Effector memory CD4-positive, alpha-beta T cell (primary cell): ENCODE measurements at regions not wholly inside any gene's neighbourhood (a gene's known extent, or its start where the extent isn't known, plus 50 kb on each side); places are given as distances from the start of the nearest gene placed in this dataset.

ENCODE experiments used
- DNase-seq, 3 donors: peaks; one replicate each; pipeline ENCODE4 v3.0.0-alpha.2; 2020
- H3K27ac ChIP-seq: 2 replicates; pipeline ENCODE4 v1.7.0; 2013; ENCODE audit warnings: mild to moderate bottlenecking, low read length, moderate library complexity; ENCODE audit not compliant: insufficient read depth, poor library complexity, severe bottlenecking
- H3K27me3 ChIP-seq: replicated peaks from 2 replicates; pipeline ENCODE4 v1.7.0; 2013; ENCODE audit warnings: mild to moderate bottlenecking, low read length; ENCODE audit not compliant: insufficient read depth, control insufficient read depth, poor library complexity, severe bottlenecking
- H3K36me3 ChIP-seq: 2 replicates; pipeline ENCODE4 v1.7.0; 2013; ENCODE audit warnings: mild to moderate bottlenecking, low read length, moderate library complexity; ENCODE audit not compliant: control insufficient read depth, insufficient read depth
- H3K4me1 ChIP-seq: 2 replicates; pipeline ENCODE4 v1.7.0; 2013; ENCODE audit warnings: low read length, mild to moderate bottlenecking; ENCODE audit not compliant: control insufficient read depth, insufficient read depth, poor library complexity, severe bottlenecking
- H3K4me3 ChIP-seq: 2 replicates; pipeline ENCODE4 v1.7.0; 2013; ENCODE audit warnings: low read length, low read depth, mild to moderate bottlenecking; ENCODE audit not compliant: insufficient read depth, poor library complexity, severe bottlenecking
- H3K9me3 ChIP-seq: 2 replicates; pipeline ENCODE4 v1.7.0; 2013; ENCODE audit warnings: mild to moderate bottlenecking, low read length, moderate library complexity; ENCODE audit not compliant: control insufficient read depth

DNA sequence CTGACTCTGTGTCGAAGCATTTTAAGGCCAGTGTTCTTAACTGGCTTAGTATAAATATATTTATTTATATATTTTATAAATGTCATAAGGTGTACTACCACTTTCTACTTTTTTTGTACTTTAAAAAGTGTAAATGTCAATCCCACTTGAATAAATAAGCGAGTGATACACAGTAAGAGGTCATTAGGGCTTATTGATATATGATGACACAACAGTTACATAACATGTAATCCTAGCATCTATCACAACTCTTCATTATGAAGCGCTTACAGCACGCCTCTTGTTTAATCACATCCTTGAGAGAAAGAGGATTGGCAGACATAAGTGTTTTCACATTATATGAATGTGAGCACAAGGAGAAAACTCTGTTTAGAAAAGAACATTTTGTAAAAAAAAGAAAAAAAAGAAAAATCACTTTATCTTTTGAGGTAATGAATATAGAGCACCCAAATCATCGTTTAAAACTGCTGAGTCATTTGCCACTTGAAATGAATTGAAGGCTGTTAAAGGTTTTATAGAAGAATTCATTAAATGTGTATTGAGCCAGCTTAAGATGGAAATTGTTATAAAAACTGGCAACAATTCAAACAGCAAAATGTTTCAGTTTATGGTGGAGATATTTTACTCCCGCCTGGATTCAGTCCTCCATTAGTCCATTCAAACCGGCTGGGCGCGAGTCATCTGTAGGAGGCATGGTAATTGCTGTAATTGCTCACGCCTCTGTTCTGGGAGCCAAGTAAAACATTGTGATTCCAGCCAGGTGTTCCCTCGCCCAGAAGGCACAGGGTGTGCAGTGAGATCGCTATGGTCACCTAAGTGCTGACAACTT lies 627.3 kb upstream of the KIRREL3 start:
- no peaks in the 10 kb centered on the region for H3K36me3 ChIP-seq
- no peak for DNase-seq
- H3K9me3 ChIP-seq = no peaks in the 10 kb centered on the region
- no peak overlapping the region for H3K27ac ChIP-seq
- no peaks in the 10 kb centered on the region for H3K27me3 ChIP-seq
- H3K4me1 ChIP-seq = no peaks in the 10 kb centered on the region
- no peak overlapping the region for H3K4me3 ChIP-seq

DNA sequence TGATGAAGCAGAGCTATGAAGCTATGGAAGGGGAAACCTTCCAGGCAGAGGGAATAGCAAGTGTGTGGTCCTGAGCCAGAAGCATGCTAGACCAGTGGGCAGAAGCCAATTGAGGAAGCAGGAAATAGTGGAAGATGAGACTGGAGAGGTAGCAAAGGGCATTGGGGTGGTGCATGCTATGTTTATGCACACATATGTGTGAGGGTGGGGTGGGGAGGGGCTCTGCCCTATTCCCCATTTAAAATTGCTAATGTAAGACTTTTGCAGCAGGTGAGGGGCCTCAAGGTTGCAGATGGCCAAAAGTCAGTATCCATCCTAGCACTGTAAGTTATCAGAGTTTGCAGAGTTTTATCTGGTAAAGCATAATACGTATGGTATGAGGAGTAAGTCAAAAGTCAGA lies 626.6 kb upstream of the KIRREL3 start:
- Histone ChIP-seq H3K4me1 (no peaks in the 10 kb centered on the region), H3K4me3 (no peak overlapping the region), H3K27me3 (no peaks in the 10 kb centered on the region), H3K36me3 (no peaks in the 10 kb centered on the region), H3K9me3 (no peaks in the 10 kb centered on the region), H3K27ac (no peak overlapping the region)
- DNase-seq = no peak

DNA sequence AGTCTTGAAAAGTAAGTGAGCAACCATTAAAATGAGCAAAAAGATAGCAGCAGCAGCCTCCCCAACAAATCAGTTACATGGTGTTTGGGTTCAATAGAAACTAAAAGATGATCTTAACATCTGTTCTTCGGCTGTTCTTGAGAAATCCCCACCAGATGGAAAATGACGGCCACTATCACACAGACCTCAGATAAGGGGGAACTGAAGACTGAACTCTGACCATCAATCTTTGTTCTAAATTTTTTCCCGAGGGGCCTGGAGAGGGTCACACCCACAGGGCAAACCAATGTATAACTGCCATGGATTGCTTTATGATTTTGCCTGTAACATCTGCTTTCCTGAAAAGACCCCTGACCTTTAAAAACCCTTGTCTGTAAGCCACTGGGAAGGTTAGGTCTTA lies 624.8 kb upstream of the KIRREL3 start:
- Histone ChIP-seq H3K4me3 (no peak overlapping the region), H3K27ac (no peak overlapping the region), H3K9me3 (no peaks in the 10 kb centered on the region), H3K4me1 (no peaks in the 10 kb centered on the region), H3K36me3 (no peaks in the 10 kb centered on the region), H3K27me3 (no peaks in the 10 kb centered on the region)
- DNase-seq = no peak

- no peaks in the 10 kb centered on the region for H3K36me3 ChIP-seq
Observed at GRCh38 chr11:127624306-127624856, 623.8 kb upstream of the KIRREL3 start.

DNA sequence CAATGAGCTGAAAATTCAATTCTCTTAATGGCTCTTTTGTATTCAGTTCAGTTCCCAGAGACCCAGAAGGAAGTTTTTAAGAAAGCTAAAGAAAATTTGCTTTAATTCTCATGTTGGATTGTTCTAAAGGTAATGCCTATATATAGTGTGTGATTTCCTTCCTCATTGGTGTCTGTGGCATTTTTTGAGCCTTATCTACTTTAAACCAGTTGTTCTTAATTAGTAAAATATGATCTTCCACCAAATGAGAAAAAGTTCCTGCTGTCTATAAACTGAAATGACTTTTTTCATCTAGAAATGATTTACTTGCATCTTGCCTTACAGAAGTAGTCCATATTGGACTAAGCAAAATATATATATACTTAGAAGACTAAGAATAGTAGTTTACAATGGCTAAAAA lies 622.1 kb upstream of the KIRREL3 start:
- Histone ChIP-seq H3K27me3 (no peaks in the 10 kb centered on the region), H3K4me1 (no peaks in the 10 kb centered on the region), H3K9me3 (no peaks in the 10 kb centered on the region), H3K27ac (no peak overlapping the region), H3K4me3 (no peak overlapping the region), H3K36me3 (no peaks in the 10 kb centered on the region)
- DNase-seq = no peak

More at GRCh38 chr11:127624306-127624856, 623.8 kb upstream of the KIRREL3 start:
- Histone ChIP-seq H3K9me3 (no peaks in the 10 kb centered on the region), H3K4me1 (no peaks in the 10 kb centered on the region), H3K27me3 (no peaks in the 10 kb centered on the region), H3K27ac (no peak overlapping the region), H3K4me3 (no peak overlapping the region)
- DNase-seq = no peak

- no peak for DNase-seq
- no peaks in the 10 kb centered on the region for H3K4me1 ChIP-seq
- H3K36me3 ChIP-seq = no peaks in the 10 kb centered on the region
- H3K27ac ChIP-seq = no peak overlapping the region
- H3K4me3 ChIP-seq = no peak overlapping the region
- no peaks in the 10 kb centered on the region for H3K27me3 ChIP-seq
- no peaks in the 10 kb centered on the region for H3K9me3 ChIP-seq
Observed at GRCh38 chr11:127620671-127621070, 620.1 kb upstream of the KIRREL3 start.

DNA sequence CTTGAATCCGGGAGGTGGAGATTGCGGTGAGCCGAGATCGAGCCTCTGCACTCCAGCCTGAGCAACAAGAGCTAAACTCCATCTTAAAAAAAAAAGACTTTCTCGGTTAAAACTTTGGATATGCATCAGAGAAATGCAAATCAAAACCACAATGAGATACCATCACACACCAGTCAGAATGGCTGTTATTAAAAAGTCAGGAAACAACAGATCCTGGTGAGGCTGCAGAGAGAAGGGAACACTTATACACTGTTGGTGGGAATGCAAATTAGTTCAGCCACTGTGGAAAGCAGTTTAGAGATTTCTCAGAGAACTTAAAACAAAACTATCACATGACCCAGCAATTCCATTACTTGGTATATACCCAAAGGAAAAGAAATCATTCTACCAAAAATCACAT lies 619.4 kb upstream of the KIRREL3 start:
- Histone ChIP-seq H3K9me3 (no peaks in the 10 kb centered on the region), H3K4me3 (no peak overlapping the region), H3K27me3 (no peaks in the 10 kb centered on the region), H3K27ac (no peak overlapping the region), H3K36me3 (no peaks in the 10 kb centered on the region), H3K4me1 (no peaks in the 10 kb centered on the region)
- no peak for DNase-seq

GRCh38 chr11:127618721-127619120 lies 618.2 kb upstream of the KIRREL3 start:
- Histone ChIP-seq H3K36me3 (no peaks in the 10 kb centered on the region), H3K4me1 (no peaks in the 10 kb centered on the region), H3K27me3 (no peaks in the 10 kb centered on the region), H3K27ac (no peak overlapping the region), H3K4me3 (no peak overlapping the region), H3K9me3 (no peaks in the 10 kb centered on the region)
- no peak for DNase-seq

DNA sequence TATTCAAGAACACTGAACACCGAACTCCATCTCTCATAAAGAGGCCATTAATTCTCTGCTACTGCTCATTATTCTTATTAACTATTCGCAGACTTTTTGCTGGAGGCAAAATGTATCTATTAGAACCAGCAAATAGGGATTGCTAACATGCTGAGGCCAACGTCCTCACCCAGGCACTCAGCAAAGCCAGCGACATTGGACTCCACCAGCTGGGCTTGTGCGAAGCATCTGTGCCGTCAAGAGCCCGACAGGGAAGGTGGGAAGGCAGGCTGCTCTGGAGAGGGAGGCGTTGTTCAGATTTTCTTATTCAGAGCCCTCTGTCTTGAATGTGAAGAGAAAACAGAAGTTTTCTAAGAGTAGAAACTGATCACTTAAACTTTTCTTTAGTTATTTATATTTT lies 615.6 kb upstream of the KIRREL3 start:
- no peaks in the 10 kb centered on the region for H3K9me3 ChIP-seq
- H3K4me3 ChIP-seq = no peak overlapping the region
- H3K27me3 ChIP-seq = no peaks in the 10 kb centered on the region
- H3K27ac ChIP-seq = no peak overlapping the region
- no peaks in the 10 kb centered on the region for H3K4me1 ChIP-seq
- H3K36me3 ChIP-seq = no peaks in the 10 kb centered on the region
- no peak for DNase-seq

DNA sequence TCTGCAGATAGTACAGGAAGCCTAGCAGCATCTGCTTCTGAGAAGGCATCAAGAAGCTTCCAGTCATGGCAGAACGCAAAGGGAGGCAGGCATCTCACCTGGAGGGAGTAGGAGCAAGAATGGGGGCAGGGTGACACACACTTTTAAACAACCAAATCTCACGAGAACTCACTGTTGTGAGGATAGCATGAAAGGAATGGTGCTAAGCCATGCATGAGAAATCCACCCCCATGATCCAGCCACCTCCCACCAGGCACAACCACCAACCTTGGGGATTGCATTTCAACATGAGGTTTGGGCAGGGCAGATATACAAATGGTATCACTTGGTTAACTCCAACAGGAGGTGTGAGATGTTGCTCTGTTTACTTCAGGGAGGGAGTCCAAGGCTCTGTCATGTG lies 612.0 kb upstream of the KIRREL3 start:
- no peaks in the 10 kb centered on the region for H3K27me3 ChIP-seq
- no peaks in the 10 kb centered on the region for H3K36me3 ChIP-seq
- no peaks in the 10 kb centered on the region for H3K9me3 ChIP-seq
- H3K4me3 ChIP-seq = no peak overlapping the region
- H3K4me1 ChIP-seq = no peaks in the 10 kb centered on the region
- H3K27ac ChIP-seq = no peak overlapping the region
- no peak for DNase-seq
